Endothelial cell of hepatic sinusoid (primary cell): ENCODE measurements at regions not wholly inside any gene's neighbourhood (a gene's known extent, or its start where the extent isn't known, plus 50 kb on each side); places are given as distances from the start of the nearest gene placed in this dataset.
"Not testable (repeated sequence)": the region's sequence is repeated elsewhere in the genome, so short reads cannot be mapped to it uniquely, and the experiment has no call there.

Experiments used
- in situ Hi-C: cut with HindIII; loops from 2 replicates; pipeline ENCODE4 v1.10.0; 2017; ENCODE audit warnings: low sequenced_read_pairs

- in situ Hi-C loops: no loop called here
Observed at GRCh38 chr10:57430376-57430775, 837.3 kb downstream of the IPMK start.

DNA sequence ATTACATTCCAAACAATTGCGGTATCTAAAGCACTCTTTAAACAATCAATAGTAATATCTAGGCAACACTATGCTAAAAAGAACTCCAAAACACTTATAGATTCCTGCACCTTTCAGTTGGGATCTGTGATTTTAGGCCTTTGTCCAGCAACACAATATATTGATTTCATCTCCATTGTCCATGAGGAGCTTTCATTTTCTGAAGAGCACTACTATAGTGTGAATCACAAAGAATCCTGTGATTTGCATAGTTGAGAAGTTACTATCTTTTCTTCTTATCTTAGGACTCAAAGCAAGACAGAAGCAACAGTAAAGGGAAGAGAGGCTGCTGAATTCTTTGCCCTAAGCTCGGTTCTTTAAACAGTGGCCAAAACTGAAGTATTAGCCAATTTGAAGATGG, 846.8 kb downstream of the IPMK start:
- in situ Hi-C loops: no loop called here

GRCh38 chr10:57418476-57418875, 849.2 kb downstream of the IPMK start:
- in situ Hi-C loops: no loop called here

GRCh38 chr10:57395923-57396322, 871.8 kb downstream of the IPMK start:
- in situ Hi-C loops: no loop called here

- in situ Hi-C loops: no loop called here
Observed at GRCh38 chr10:57367412-57367811, 900.3 kb downstream of the IPMK start.

- in situ Hi-C loops: no loop called here
Observed at GRCh38 chr10:57362811-57363210, 904.9 kb downstream of the IPMK start.

GRCh38 chr10:57353403-57354003, 914.2 kb downstream of the IPMK start:
- in situ Hi-C loops: no loop called here

DNA sequence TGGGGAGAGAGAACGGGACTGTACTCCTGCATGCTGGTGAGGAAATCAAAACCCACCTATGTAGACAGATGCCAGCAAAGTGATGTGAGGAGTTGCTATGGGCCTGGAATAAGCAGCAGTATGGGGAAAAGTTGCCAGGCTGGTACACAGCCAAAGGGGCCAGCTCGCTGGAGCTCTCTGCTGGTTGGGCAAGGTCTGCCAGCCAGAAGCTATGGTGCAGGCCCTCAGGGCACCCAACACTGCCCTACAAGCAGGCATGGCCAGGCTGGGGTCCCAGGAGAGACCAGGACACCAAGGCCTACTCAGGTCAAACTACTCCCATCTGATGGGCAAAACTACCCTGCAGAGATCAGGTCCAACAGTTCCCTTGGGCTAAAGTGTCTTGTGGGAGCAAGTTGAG, 916.6 kb downstream of the IPMK start:
- in situ Hi-C loops: no loop called here

DNA sequence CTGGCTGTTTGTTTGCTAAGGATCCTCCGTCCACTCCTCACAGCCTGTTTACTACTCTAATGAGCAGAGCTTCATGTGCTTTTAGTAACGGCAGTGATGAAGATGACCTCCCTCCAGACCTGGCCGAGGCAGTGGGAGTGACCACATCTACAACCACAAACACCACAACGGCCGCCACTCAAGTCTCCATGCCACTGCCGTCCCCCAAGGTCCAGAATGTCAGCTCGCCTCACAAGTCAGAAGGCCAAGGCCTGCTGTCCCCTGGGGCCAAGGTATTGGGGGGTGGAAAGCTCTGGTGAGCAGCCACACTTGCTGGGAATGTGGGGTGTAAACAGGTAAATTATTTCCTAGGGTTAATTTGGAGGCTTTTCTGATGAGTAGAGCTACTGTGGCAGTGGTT, 926.4 kb downstream of the IPMK start:
- in situ Hi-C loops: loop anchor here (10.0 to 25.0 kb wide), 2 partner anchors 304 to 721 kb away; no protein-coding TSS in a partner anchor

DNA sequence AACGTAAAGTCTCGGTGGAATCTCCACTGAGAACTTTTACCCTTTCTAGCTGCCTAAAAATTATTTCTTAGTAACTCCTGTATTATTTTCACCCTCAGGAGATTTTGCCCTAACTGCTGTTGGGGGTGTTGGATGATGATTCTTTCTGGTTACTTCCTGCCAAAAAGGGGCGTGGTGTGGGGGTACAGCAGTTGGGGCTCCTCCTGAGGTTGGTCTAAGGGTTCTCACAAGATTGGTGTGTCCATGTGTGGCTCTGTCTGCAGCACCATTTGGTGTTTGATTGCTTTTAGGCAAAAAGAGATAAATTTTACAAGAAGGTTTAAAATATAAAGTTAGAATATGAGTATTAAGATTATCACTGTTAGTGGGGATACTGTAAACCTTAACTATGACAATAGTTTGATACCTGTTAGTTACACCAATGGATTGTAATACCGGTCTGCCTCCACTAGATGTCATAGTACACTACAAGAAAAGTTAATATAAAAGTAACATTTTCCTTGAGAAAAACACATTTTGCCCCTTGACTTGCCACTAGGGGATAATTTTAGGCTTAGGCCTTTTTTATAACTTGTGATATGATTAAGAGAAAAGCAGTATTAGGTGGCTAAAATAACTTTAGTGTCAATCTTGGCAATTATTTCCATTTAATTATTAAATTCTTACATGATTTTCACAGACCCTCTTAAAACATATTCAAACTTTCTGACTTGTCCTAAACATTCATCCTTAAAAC, 928.7 kb downstream of the IPMK start:
- in situ Hi-C loops: loop anchor here (25.0 kb wide), 1 partner anchor 723 kb away; no protein-coding TSS in a partner anchor

DNA sequence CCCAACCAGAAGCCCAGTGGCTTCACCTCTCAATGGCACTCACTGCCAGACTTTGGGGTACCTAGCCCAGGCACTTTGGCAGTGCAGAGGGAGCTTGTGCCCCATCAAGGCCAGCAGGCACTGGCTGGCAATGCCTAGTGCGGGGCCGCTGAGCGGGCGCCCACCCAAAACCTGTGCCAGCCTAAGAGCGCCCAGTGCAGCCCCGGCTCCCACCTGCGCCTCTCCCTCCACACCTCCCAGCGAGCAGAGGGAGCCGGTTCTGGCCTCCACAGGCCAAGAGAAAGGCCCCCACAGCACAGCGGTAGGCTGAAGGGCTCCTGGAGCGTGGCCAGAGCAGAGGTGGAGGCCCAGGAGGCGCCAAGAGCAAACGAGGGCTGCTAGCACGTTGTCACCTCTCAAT, 930.8 kb downstream of the IPMK start:
- in situ Hi-C loops: loop anchor here (25.0 kb wide), 1 partner anchor 725 kb away; no protein-coding TSS in a partner anchor

GRCh38 chr10:57336341-57336740, 931.4 kb downstream of the IPMK start:
- in situ Hi-C loops: loop anchor here (25.0 kb wide), 1 partner anchor 726 kb away; no protein-coding TSS in a partner anchor

DNA sequence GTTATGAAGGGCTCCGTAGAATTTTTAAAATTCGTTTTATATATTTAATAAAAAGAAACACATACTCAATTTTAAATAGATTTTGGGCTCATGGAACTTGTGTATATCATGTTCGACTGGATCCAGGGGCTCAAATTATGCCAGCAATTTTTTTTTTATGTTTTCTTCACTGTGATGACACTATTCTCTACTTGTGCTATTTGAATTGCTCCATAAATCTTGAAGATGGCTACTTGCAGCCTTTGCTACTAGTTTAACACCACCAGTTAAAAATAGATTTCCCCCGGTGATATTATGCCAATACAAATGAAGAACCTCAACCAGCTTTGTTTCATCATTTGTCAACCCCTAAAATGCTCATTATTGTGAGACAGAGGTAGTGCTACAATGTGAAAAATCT, 933.2 kb downstream of the IPMK start:
- in situ Hi-C loops: loop anchor here (25.0 kb wide), 1 partner anchor 728 kb away; no protein-coding TSS in a partner anchor

DNA sequence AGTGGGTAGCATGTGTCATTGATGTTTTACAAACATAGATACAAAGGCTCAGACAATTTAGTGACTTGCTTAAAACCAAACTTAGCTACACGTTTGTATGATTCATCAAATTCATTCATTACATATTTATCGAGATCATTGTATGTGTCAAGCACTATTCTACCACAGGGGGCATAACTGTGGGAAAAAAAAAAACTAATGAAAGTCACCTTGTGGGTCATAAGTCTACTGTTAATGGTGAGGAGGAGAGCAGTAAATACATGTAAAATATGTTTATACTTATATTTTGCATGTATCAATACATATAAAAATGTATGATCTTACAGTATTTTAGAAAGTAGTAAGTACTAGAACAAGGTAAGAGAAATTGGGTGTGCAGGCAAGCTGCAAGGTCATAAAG, 933.8 kb downstream of the IPMK start:
- in situ Hi-C loops: loop anchor here (25.0 kb wide), 1 partner anchor 728 kb away; no protein-coding TSS in a partner anchor

DNA sequence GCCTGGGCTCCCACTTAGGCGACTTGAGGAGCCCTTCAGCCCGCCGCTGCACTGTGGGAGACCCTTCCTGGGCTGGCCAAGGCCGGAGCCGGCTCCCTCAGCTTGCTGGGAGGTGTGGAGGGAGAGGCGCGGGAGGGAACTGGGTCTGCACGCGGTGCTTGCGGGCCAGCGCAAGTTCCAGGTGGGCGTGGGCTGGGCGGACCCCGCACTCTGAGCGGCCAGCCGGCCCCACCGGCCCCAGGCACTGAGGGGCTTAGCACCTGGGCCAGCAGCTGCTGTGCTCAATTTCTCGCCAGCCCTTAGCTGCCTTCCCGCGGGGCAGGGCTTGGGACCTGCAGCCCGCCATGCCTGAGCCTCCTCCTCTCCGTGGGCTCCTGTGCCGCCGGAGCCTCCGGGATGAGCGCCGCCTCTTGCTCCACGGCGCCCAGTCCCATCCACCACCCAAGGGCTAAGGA, 946.3 kb downstream of the IPMK start:
- in situ Hi-C loops: not testable (repeated sequence)

- in situ Hi-C loops: no loop called here
Observed at GRCh38 chr10:57320416-57320815, 947.3 kb downstream of the IPMK start.

DNA sequence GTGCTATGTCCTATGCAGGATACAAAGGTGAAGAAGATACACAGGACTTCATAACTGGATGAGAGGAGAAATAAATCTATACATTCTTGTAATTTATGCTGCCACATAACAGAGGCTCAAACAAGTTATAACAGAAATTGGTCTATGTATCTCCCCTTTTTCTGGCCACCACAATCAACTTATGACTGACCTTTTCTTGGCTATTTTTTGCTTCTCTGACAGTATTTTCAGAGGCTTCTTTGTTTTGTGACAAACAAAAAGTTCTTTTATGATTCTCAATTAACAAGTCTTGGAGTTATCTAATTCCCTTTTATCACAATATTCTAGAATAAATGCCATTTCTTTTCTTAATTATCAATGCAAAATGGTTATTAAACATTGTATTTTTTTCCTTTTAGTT, 953.0 kb upstream of the ZWINT start:
- in situ Hi-C loops: no loop called here

- in situ Hi-C loops: no loop called here
Observed at GRCh38 chr10:57303566-57303965, 942.5 kb upstream of the ZWINT start.

DNA sequence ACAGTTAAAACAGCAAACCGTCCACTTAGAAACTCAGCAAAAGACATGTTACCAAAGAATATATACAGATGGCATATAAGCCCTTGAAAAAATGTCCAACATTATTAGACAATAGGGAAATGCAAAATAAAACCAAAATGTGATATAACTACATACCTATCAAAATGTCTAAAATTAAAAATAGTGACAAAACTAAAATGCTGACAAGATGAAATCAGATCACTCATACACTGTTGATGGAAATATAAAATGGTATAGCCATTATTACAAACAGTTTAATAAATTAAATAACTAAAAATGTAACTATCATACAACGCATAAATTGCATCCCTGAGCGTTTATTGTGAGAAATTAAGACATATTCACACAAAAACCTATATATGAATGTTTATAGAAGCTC, 939.7 kb upstream of the ZWINT start:
- in situ Hi-C loops: no loop called here

DNA sequence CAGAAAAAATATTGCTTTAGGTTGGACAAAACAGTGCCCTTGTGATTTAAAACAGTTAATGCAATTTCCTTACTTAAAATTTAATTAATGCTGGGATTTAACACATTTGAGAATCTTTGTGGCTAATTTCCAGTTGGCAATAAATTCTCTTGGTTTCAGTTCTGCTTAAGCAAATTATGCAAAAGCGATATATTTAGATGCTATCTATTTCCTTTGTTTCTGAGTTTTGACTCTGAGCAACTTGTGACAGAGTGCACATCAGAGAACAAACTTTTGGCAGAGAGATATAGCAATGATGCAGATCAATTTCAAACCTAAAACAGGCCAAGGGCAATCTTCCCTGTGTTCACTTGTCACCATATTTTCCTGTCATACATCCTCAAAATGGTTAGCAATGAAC, 933.6 kb upstream of the ZWINT start:
- in situ Hi-C loops: no loop called here

- in situ Hi-C loops: no loop called here
Observed at GRCh38 chr10:57288754-57289153, 927.7 kb upstream of the ZWINT start.

DNA sequence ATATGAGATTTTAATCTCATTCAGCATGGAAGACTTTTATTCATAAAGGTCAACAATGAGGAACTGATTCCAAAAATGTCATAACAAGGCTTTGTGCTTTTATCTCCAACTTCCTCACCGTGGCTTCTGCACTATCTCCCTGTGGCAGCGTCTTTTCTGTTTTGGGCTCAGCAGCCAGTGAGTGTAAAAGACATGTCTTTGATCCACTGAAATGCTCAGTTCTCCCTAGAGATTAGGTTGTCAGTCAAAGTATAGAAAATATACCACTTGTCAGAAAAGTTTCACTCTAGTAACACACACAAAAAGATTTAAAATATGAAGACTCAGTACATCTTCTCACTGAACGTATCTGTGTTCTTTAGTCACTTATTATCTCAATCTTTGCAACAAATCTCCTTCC, 901.8 kb upstream of the ZWINT start:
- in situ Hi-C loops: no loop called here
